Calu3 (cell line): ENCODE measurements at regions not wholly inside any gene's neighbourhood (a gene's known extent, or its start where the extent isn't known, plus 50 kb on each side); places are given as distances from the start of the nearest gene placed in this dataset.

Experiments used
- BruUV-seq: library from RNA; stranded (reverse); fragments of 400-500 nt; replicated peaks from 2 replicates; lab custom pipeline; 2021; lab: Mats Ljungman, UMichigan
- CTCF ChIA-PET: fragments of 300-600 bp; sonication (Branson Sonifier 250); formaldehyde crosslinking; loops from one replicate; lab custom pipeline; 2022; ENCODE audit warnings: antibody characterized with exemption; lab: Charles Lee
- DNase-seq: peaks from one replicate; pipeline ENCODE4 v3.0.0; 2022
- H3K27ac Mint-ChIP-seq: one replicate; pipeline ENCODE4 v1.8.0; 2022; ENCODE audit warnings: mixed read lengths; ENCODE audit not compliant: unreplicated experiment
- H3K27me3 Mint-ChIP-seq: one replicate; pipeline ENCODE4 v1.8.0; 2022; ENCODE audit warnings: mixed read lengths; ENCODE audit not compliant: unreplicated experiment
- H3K36me3 Mint-ChIP-seq: one replicate; pipeline ENCODE4 v1.8.0; 2022; ENCODE audit warnings: mild to moderate bottlenecking, moderate library complexity, mixed read lengths; ENCODE audit not compliant: insufficient read depth, unreplicated experiment
- H3K4me1 Mint-ChIP-seq: one replicate; pipeline ENCODE4 v1.8.0; 2022; ENCODE audit warnings: mild to moderate bottlenecking, low read depth, mixed read lengths; ENCODE audit not compliant: unreplicated experiment
- H3K4me3 Mint-ChIP-seq: one replicate; pipeline ENCODE4 v1.8.0; 2022; ENCODE audit warnings: mild to moderate bottlenecking, low read depth, moderate library complexity, mixed read lengths; ENCODE audit not compliant: unreplicated experiment
- H3K9me3 Mint-ChIP-seq: one replicate; pipeline ENCODE4 v1.8.0; 2022; ENCODE audit warnings: low read depth, mixed read lengths; ENCODE audit not compliant: unreplicated experiment
- intact Hi-C: fragments of 100-400 bp; cut with micrococcal nuclease; formaldehyde crosslinking; loops from one replicate; pipeline ENCODE4 v1.10.0; 2022; ENCODE audit not compliant: unreplicated experiment
- TF ChIP-seq, protein P1 (sequence below): fragments of 200-600 bp; IDR thresholded peaks from one replicate; pipeline ENCODE4 v1.8.0; 2022; ENCODE audit warnings: antibody characterized with exemption; ENCODE audit not compliant: unreplicated experiment

DNA sequence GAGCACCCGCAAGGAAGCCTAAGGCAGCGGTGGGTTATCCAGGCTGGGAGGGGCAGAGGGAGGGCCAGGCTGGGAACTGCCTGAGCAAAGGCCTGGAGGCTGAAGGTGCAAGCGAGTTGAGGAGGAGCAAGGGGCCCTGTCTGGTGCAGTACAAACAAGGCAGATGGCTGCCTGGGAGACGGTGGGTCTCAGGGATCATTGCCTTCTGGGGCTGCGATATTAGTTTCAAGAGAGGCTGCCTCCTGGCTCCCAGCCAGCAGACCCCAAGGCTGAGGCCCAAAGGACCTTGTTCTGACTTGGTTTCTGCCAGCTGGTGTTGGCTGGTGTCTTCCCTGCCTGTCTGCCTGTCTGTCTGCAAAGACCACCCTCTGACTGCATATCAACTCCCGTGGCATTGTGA, 154.0 kb downstream of the IRF8 start:
- H3K36me3 Mint-ChIP-seq, result no peaks in the 10 kb centered on the region
- no peaks in the 10 kb centered on the region for H3K4me1 Mint-ChIP-seq
- no peak for DNase-seq
- intact Hi-C loops, result no loop called here
- H3K9me3 Mint-ChIP-seq, result no peaks in the 10 kb centered on the region
- BruUV-seq, result no TSS peak
- no peak overlapping the region for H3K4me3 Mint-ChIP-seq
- TF ChIP-seq, protein P1, sequence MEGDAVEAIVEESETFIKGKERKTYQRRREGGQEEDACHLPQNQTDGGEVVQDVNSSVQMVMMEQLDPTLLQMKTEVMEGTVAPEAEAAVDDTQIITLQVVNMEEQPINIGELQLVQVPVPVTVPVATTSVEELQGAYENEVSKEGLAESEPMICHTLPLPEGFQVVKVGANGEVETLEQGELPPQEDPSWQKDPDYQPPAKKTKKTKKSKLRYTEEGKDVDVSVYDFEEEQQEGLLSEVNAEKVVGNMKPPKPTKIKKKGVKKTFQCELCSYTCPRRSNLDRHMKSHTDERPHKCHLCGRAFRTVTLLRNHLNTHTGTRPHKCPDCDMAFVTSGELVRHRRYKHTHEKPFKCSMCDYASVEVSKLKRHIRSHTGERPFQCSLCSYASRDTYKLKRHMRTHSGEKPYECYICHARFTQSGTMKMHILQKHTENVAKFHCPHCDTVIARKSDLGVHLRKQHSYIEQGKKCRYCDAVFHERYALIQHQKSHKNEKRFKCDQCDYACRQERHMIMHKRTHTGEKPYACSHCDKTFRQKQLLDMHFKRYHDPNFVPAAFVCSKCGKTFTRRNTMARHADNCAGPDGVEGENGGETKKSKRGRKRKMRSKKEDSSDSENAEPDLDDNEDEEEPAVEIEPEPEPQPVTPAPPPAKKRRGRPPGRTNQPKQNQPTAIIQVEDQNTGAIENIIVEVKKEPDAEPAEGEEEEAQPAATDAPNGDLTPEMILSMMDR, result no peak
- no peak overlapping the region for H3K27ac Mint-ChIP-seq
- H3K27me3 Mint-ChIP-seq, result peaks cover 86% of the 10 kb centered on the region
- CTCF ChIA-PET, result no interaction called here

GRCh38 chr16:86059253-86060171, 160.6 kb downstream of the IRF8 start:
- H3K36me3 Mint-ChIP-seq, result no peaks in the 10 kb centered on the region
- TF ChIP-seq, protein P1, result no peak
- intact Hi-C loops, result no loop called here
- no peak overlapping the region for H3K4me3 Mint-ChIP-seq
- no peak overlapping the region for H3K27ac Mint-ChIP-seq
- H3K9me3 Mint-ChIP-seq, result no peaks in the 10 kb centered on the region
- H3K27me3 Mint-ChIP-seq, result peaks cover 84% of the 10 kb centered on the region
- no peaks in the 10 kb centered on the region for H3K4me1 Mint-ChIP-seq
- no TSS peak for BruUV-seq
- CTCF ChIA-PET, result no interaction called here
- DNase-seq, result no peak

DNA sequence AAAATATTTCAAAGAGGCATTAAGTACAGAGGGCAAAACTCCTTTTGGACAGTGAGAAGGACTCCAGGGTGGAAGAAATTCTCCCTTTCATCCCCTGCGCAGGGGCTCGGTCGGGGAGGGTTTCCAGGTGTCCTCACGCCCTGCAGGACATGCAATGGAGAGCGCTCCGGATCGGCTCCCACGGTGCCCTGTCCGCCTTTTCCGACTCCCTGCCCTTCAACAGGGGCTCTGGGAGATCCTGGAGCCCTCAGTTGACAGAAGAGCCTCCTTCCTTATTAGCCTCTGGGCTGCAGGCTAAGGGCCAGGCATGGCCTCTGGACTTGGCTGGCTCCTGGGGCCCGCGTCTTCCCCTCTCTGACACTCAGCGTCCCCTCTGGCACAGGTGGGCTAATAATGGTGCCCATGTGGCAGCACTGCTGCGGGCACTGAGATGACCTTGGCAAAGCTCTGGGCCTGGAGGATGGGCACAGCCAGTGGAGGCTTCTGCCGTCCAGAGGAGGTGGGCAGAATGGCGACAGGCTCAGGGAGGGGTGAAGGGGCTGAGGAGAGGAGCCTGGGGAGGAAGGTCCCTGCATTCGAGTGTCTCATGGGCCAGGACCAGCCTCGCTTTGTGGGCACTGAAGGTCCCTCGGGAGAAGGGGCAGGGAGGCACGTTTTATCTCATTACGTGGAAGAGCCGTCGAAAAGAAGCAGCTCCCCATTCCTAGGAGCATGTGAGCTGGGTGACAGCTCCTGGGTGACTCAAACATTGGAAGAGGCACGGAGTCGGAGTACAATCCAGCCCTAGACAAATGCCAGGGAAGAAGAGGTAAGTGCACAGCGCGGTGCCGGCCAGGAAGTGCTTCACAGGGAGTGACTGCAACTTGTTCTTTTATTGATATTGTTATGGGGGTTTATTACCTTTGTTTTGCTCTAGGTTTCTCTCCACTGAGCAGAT, 161.7 kb downstream of the IRF8 start:
- no TSS peak for BruUV-seq
- Mint-ChIP-seq H3K27ac (no peak overlapping the region), H3K27me3 (peaks cover 83% of the 10 kb centered on the region), H3K4me1 (no peaks in the 10 kb centered on the region), H3K9me3 (no peaks in the 10 kb centered on the region), H3K4me3 (no peak overlapping the region), H3K36me3 (no peaks in the 10 kb centered on the region)
- TF ChIP-seq, protein P1, result no peak
- DNase-seq, result no peak
- CTCF ChIA-PET, result interaction anchor here (0.6 kb wide), 1 partner anchor 1442 kb away, joined by 6 read pairs; no protein-coding TSS in a partner anchor
- intact Hi-C loops, result no loop called here

DNA sequence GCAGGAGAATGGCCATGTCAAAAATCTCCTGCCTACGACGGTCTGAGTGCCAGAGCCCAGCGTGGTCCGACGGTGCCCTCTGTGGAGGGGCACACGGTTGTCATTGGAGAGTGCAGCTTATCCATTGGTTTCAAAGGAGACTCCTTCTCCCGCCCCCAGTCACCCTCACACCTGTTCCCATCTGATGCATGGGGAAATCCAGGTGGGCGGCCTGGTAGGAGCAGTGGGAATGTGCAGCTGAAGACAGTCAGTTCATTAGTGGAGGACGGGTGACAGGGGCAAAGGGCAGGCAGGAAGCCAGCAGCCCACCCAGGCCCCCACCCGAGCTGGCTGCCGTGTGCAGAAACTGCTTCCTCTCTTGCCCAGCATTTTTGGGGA, 162.3 kb downstream of the IRF8 start:
- CTCF ChIA-PET, result interaction anchor here (0.6 kb wide), 1 partner anchor 1443 kb away, joined by 6 read pairs; no protein-coding TSS in a partner anchor
- BruUV-seq, result no TSS peak
- peaks cover 85% of the 10 kb centered on the region for H3K27me3 Mint-ChIP-seq
- H3K27ac Mint-ChIP-seq, result no peak overlapping the region
- TF ChIP-seq, protein P1, result no peak
- DNase-seq, result no peak
- no peaks in the 10 kb centered on the region for H3K9me3 Mint-ChIP-seq
- H3K36me3 Mint-ChIP-seq, result no peaks in the 10 kb centered on the region
- no peak overlapping the region for H3K4me3 Mint-ChIP-seq
- intact Hi-C loops, result no loop called here
- no peaks in the 10 kb centered on the region for H3K4me1 Mint-ChIP-seq
